Ramos (cell line): ENCODE measurements at regions not wholly inside any gene's neighbourhood (a gene's known extent, or its start where the extent isn't known, plus 50 kb on each side); places are given as distances from the start of the nearest gene placed in this dataset.
"Not testable (repeated sequence)": the region's sequence is repeated elsewhere in the genome, so short reads cannot be mapped to it uniquely, and the experiment has no call there.

Experiments
- in situ Hi-C: fragments of 300-500 bp; cut with MboI; formaldehyde crosslinking; loops from one replicate; pipeline ENCODE4 v1.14.3; 2022; ENCODE audit warnings: low sequenced_read_pairs; ENCODE audit not compliant: unreplicated experiment

DNA sequence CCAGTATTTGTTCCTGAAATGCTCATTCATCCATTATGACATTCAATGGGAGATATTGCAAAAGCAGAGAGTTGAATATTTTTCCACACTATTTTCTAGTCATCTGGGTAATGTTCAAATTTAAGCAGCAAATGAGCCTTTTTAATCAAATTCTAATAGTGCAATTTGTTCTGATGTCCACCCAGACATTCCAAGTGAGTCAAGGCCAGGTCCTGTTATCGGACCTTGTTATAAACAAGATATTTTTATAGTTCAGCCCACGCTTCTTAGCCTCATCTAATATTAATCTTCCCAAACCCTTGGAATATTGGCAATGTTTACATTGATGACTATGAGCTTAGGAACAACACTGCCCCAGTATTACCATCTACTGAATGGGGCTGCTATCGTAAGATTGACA is 500.1 kb upstream of the PHF14 start:
- in situ Hi-C loops: no loop called here

DNA sequence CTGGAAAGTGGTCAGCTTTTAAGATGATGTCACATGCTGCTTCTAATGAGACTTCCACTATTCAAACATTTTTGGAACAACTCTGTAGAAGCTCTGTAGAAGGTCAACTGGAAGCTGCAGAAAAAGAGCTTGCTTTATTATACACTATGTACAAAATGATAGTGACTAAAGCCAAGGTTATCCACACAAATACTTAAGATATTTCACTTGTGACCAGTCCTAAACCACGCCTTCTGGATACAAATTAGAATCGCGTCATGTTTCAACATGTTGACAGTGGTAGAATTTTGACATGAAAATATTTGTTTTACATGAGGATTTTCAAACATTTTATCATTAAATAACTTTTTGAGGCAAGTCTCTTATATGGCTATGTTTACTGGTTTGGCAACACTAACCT is 499.6 kb upstream of the PHF14 start:
- in situ Hi-C loops: no loop called here

DNA sequence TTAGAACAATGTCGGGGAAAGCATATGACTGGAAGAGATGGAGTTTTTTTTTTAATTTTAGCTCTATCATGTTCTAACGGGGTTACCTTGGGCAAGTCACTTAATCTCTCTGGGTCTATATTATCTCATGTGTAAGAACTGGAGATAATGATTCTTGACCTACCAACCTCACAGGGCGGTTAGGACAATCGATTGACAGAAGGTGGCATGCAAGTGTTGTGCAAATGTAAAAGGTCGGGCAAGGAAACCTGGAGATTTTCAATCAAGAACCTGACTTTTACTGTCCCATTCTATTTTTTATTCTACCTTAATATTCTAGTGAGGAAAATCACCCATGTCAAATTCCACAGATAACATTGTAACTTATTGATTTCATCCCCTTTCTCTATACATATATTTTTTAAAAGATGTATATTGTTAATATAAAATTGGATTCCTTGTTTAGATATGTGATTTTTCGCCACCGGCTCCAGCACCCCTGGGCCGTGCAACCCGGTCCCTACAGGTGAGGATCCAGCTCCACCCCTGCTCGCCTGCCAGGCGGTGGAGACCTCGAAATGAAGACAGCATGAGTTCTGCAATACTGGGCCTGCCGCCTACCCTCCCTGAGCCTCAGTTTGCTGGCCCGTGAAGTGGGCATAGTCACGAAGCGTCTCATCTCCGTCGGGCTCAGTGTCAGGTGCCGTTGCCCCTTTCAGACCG is 497.6 kb upstream of the PHF14 start:
- in situ Hi-C loops: no loop called here

DNA sequence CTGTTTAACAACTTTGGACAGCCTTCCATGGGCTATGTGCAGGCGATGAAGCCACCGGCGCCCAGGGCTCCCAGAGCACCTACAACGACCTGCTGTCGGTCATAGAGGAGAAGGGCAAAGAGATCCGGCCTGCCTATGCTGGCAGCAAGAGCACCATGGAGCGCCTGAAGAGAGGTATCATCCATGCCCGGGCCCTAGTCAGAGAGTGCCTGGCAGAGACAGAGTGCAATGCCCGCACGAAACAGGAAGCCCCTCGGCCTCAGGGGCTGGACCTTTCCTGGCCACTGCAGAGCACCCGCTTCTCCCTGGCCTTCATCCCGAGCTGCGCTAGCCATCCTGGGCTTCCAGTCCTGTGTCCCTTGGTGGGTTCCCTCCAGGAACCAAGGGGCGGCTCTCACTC is 497.0 kb upstream of the PHF14 start:
- in situ Hi-C loops: no loop called here

DNA sequence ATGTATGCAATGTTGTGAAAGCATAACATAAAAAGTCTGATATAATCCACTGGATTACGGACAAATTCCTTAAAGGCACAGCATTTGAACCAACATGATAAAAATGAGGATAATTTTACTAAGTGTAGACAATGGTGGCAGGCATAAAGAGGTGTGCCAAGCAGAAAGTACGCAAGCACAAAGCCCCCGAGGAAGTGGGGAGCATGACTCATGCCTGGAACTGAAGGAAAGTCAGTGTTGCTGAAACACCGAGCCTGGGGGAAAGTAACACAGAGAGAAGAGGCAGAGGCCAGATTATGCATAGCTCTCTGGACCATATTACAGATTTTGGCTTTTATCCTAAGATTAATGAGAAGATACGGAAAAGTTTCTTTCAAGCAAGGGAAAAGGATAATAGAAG is 490.0 kb upstream of the PHF14 start:
- in situ Hi-C loops: no loop called here

DNA sequence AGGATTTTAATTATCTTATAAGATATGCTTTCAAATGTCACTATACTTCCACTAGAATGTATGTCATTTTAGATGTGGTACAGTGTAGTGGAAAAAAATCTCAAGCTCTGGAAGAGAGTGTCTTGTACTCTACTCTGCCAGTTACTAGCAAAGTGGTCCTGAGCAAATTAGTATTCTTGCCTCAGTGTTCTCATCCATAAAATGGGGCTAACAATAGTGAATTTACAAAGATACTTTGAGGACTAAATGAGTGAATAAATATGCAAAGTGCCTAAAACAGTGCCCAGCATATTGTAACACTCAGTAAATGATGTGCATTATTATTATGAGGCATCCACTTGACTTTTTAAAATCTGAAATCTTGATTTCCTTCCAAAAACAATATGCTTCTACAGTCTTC is 488.9 kb upstream of the PHF14 start:
- in situ Hi-C loops: no loop called here

DNA sequence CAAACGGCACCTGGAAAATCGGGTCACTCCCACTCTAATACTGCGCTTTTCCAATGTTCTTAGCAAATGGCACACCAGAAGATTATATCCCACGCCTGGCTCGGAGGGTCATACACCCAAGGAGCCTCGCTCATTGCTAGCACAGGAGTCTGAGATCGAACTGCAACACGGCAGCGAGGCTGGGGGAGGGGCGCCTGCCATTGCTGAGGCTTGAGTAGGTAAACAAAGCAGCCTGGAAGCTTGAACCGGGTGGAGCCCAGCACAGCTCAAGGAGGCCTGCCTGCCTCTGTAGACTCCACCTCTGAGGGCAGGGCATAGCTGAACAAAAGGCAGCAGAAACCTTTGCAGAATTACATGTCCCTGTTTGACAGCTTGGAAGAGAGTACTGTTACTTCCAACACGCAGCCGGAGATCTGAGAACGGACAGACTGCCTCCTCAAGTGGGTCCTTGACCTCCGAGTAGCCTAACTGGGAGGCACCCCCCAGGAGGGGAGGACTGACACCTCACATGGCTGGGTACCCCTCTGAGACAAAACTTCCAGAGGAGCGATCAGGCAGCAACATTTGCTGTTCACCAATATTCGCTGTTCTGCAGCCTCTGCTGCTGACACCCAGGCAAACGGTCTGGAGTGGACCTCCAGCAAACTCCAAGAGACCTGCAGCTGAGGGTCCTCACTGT is 472.3 kb upstream of the PHF14 start:
- in situ Hi-C loops: not testable (repeated sequence)

DNA sequence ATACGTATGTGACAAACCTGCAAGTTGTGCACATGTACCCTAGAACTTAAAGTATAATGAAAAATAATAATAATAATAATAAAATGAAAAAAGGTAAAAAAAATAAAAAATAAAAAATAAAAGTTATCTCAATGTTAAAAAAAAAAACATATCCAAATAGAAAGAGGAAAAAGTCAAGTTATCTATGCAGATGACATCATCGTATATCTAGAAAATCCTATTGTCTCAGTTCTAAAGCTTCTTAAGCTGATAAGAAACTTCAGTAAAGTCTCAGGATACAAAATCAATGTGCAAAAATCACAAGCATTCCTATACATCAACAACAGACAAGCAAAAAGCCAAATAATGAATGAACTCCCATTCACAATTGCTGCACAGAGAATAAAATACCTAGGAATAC is 466.6 kb upstream of the PHF14 start:
- in situ Hi-C loops: no loop called here

DNA sequence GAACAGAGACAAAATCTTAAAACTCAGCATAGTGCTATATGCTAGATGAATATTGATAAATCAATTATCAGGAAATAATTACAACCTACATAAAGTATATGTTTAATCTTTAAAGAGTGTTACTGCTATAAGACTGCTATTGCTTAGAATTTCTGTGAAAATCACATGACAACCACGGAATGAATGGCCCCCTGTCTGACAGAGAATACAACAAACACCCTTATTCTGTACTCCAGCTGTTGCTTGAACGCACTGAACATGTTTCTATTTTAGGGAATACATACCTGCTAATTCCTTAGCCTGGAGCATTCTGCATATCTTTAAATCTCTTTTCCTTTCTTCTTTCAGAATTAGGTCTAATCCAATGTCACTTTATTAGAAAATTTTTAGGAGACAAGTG is 452.4 kb upstream of the PHF14 start:
- in situ Hi-C loops: no loop called here

DNA sequence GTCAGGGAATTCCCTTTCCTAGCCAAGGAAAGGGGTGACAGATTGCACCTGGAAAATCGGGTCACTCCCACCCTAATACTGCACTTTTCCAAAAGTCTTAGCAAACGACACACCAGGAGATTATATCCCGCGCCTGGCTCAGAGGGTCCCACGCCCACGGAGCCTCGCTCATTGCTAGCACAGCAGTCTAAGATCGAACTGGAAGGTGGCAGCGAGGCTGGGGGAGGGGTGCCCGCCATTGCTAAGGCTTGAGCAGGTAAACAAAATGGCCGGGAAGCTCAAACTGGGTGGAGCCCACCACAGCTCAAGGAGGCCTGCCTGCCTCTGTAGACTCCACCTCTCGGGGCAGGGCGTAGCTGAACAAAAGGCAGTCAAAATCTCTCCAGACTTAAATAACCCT is 440.2 kb upstream of the PHF14 start:
- in situ Hi-C loops: not testable (repeated sequence)

DNA sequence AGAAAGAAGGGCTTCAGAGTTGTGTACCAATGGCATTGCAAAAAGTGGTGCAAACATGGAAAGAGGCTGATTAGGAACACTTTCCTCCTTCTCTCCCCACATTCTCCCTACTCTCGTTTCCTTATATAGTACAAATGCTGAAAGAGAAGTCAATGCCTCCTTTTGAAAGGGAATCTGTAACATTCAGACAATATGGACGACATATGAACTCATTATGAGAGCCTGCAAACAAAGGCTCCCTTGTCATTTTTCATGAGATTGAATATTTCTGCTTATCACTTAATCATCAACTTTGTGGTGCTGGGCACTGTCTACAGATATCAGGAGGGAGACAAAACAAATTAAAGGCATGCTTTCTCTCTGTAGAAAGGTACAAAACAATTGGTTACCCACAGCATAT is 437.1 kb upstream of the PHF14 start:
- in situ Hi-C loops: no loop called here

DNA sequence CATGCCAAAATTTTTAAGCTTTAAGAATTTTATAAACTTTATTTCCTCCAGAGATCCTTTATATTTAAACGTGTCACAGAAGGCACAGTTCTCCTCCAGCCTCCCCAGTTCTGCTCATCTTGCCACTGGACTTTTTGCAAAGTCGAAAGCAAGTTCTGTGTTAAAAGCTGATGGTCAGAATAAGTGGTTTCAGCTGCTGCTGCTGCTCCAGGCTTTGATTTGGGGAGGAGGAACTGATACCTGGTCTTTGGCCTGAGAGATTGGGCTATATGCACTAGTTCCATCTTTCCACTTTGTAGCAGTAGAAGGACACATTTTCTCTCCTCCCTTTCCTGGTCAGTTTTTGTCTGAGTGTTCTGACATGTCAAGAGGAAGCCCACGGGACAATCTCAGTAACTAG is 435.9 kb upstream of the PHF14 start:
- in situ Hi-C loops: no loop called here

DNA sequence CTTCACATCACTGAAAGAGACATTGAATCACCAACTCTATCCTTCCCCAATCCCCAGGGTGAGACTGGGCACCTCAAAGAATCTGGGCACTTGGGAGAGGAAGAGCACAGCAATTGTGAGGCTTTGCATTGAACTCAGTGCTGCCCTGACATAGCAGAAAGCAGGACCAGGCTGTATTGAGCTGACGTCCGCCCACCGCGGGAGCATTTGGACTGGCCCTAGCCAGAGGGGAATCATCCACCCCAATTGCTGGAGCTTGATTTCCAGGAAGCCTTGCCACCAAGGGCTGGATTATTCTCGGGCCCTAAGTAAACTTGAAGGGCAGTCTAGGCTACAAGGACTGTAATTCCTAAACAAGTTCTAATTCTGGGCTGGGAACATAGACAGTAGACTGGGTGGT is 416.3 kb upstream of the PHF14 start:
- in situ Hi-C loops: no loop called here

DNA sequence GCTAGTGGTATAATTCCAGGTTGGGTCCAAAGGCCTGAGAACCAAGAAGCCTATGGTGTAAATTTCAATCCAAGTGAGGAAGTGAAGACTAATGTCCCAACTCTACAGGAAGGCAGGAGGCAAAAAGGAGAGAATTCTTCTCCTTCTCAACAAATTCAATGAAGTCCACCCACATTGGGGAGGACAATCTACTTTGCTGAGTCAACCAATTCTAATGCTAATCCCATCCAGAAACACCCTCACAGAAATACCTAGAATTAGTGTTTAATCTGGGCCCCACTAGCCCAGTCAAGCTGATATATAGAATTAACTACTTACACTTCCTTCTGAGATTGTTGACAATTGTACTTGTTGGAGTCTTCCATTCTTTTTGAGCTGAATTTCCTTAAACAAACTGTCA is 413.2 kb upstream of the PHF14 start:
- in situ Hi-C loops: no loop called here

DNA sequence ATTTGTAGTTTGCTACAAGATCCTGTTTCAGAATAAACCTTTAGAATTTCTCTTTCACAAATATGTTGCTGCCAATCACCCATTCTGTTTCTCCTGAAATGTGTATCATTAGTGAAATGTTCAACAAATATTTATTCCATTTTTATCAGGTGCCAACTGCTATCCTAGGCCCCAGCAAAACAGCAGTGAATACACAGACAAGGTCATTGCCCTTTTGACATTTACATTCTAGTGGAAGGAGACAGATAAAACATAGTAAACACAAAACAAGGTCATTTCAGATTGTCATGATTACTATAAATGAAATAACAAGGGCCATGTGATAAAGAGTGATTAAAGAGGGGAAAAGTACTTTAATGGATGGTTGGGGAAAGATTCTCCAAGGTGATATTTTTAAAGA is 404.8 kb upstream of the PHF14 start:
- in situ Hi-C loops: no loop called here

DNA sequence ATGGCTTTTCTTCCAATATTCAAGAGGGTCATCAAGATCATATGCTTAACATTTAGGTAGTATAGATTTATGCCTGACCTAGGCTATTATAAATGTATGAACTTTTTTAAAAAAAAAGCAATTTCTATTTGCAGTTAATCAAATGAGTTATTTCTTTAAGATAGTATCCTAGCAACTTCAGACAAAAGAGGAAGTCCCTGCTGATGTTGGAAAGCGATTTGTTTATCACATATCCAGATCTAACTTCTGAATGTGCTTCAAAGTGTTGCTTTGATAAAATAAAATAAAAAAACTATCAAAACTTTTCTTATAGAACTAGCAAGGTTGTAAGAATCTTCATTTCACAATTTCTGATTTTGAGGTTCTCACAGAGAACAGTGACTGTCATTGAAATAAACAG is 401.9 kb upstream of the PHF14 start:
- in situ Hi-C loops: no loop called here

DNA sequence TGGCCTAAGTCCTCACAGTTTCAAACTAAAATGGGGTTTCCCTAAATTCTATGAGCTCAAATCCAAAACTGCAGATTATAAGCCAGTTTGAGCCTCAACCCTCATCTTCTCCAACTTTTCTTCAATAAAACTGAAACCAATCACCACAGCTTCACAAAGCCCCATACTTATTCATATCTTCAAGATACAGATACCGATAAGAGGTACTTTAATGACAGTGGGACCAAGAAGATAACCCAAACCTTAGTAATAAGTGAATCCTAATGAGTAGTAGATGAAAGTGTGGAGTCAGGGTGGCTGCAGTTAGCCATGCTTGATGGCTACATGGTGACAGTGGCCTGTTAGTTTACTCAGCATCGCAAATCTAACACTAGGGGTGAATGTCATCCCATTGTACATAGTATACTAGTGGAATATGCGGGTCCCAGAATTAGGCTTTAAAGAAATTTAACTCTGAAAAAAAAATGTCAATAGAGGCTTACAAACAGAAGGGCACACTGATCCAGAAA is 395.8 kb upstream of the PHF14 start:
- in situ Hi-C loops: no loop called here

DNA sequence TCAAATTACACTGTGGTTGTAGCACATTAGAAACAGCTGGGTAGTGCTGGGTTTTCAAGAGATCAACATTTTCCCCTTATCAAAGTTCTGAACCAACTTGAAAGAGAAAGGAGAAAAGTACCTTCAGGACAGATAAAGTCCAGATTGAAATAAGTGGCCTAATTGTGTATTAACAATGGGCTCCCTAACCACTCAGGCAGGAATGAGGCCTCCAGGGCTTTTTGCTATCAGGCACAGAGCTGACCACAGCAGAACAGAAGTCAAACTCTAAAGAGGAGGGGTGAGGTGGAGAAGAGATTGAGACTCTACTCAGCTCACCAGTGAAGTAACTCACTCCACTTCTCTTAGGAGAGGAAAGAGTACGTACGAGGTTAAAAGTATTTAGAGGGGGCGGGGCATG is 394.1 kb upstream of the PHF14 start:
- in situ Hi-C loops: no loop called here

DNA sequence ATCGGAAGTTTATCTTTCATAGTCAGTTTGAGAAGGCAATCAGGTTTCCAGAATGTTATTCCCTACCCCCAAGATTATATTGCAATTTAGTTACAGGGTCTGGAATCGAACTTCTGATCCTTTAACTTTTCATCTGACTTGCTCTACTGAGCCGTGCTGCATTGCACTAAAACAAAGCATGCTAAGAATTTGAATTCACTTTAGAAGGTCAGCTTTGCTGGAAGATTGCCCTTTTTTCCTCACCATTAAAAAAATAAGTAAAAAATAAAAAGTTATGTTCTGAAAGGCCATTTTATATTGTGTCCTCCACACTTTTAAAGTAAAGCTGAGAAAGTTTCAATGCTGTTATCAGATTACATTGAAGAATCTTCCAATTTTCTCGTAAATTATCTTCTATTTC is 388.8 kb upstream of the PHF14 start:
- in situ Hi-C loops: no loop called here

DNA sequence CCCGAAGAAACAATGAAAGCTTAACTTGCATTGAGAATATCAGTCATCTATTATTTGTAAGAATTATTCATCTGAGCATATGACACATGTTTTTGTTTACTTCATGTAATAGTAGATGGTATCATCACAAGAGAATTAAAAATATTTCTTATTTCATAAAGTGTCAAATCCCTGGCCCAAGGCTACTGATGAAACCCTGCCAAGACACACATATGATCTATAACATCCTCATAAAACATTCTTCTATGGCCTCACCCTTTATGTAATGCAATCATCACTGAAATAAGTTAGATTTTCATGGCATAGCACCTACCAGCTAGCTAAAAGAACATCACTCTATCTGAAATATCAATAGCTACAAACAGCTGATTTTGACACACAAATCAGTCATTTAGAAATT is 385.6 kb upstream of the PHF14 start:
- in situ Hi-C loops: no loop called here

DNA sequence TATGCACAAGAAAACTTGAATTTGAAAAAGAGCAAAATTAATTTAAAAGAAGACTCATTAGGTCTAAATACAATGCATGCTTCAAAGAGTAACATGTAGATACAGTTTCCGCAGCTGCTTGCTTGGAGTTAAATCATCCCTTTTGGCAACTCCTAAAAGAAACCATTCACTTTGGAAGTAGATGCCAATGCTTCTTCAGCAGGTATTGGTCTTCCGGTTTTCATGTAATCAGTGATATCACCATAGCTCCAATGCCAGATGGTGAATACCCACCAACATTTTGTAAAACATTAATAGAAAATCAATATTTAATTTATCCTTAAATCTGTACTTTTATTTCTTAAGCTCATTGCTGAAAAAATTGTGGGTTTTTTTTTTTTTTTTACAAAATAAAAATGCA is 381.1 kb upstream of the PHF14 start:
- in situ Hi-C loops: no loop called here

DNA sequence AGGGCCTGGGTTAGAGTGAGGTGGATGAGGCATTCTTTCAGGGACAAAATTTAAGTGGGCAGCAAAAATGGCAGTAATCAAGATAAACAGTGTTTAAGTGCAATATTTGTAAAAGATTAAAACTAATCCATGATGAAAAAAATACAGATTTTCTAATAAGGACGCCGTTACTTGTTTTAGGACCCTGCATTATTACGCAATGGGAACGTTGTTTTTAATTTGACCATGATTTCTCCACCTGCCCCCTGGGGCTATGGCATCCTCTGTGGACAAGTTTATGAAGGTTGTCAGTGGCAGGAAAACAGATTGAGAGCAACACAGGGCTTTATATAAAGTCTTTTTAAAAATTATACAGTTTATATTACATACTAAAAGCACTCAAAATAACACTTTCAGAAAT is 380.6 kb upstream of the PHF14 start:
- in situ Hi-C loops: no loop called here
